Inflammatory macrophage treated with lipopolysaccharide for 1 hour (primary cell): ENCODE measurements at regions not wholly inside any gene's neighbourhood (a gene's known extent, or its start where the extent isn't known, plus 50 kb on each side); places are given as distances from the start of the nearest gene placed in this dataset.
A peak's percentile ranks its signal among the peaks of the same experiment; 100 is the strongest.

Source experiments
- DNase-seq, 2 donors: peaks; one replicate each; pipeline ENCODE4 v3.0.0-alpha.2; 2020 to 2022

- DNase-seq: peak; percentile 20 to 35
Observed at GRCh38 chr6:44771647-44772415, 384.3 kb downstream of the CDC5L start.

GRCh38 chr6:44772838-44773237, 385.3 kb downstream of the CDC5L start:
- peak; percentile 41 to 43 for DNase-seq

GRCh38 chr6:44775121-44775520, 387.6 kb downstream of the CDC5L start:
- DNase-seq: no peak

- no peak for DNase-seq
Observed at GRCh38 chr6:44776344-44776743, 388.8 kb downstream of the CDC5L start.

- DNase-seq: no peak
Observed at GRCh38 chr6:44778513-44778912, 391.0 kb downstream of the CDC5L start.
